ENCODE measurements at regions not wholly inside any gene's neighbourhood (a gene's known extent, or its start where the extent isn't known, plus 50 kb on each side); places are given as distances from the start of the nearest gene placed in this dataset.
A peak's percentile ranks its signal among the peaks of the same experiment; 100 is the strongest.

- no peak for DNase-seq
Measured at GRCh38 chr1:201710632-201711597, 118.0 kb upstream of the IPO9 start.

DNA sequence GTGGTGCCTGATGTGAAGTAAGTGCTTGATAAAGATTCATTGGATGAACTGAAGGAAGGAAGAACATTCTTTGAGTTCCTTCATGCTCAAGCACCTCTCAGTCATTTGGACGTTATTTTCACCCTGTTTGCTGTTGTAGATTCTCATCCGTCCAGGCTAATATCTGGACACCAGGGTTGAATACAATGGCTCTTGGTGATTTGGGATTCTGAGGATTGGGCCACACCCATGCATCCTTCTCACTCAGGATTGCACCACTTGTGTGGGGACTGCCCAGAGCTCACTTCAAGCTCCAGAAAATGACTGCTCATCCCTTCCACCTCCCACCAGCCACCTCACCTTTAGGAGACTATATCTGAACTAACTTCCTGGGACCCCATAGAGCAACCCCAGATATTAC, 117.1 kb upstream of the IPO9 start:
- no peak for DNase-seq

DNA sequence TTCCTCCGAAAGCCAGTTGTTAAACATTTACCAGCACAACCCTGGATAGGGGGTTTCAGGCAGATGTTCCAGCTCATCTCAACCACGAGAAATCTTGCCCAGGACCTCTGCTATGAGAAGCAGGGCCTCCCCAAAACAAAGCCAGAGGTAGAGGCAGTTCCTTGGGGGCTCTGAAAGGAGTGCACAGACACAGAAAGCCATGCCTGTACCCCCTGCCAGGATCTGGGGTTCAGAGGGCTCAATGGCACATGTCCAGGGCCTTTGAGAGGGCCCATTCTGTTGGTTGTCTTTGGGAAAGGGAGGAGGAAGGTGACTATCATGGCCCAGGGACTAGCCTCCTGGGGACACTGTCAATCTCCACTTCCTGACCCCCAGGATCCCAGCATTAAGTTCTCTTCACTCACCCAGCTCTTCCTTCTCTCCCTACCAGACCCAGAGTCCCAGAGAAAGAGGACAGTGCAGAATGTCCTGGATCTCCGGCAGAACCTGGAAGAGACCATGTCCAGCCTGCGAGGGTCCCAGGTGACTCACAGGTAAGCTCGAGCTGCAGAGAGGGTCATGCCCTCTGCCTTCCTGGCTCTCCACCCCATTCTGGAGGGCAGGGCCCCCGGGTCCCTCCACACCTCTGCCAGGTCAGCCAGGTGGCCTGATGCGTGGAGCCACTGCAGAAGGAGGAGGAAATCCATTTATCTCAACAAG, 116.4 kb upstream of the IPO9 start:
- no peak for DNase-seq

DNA sequence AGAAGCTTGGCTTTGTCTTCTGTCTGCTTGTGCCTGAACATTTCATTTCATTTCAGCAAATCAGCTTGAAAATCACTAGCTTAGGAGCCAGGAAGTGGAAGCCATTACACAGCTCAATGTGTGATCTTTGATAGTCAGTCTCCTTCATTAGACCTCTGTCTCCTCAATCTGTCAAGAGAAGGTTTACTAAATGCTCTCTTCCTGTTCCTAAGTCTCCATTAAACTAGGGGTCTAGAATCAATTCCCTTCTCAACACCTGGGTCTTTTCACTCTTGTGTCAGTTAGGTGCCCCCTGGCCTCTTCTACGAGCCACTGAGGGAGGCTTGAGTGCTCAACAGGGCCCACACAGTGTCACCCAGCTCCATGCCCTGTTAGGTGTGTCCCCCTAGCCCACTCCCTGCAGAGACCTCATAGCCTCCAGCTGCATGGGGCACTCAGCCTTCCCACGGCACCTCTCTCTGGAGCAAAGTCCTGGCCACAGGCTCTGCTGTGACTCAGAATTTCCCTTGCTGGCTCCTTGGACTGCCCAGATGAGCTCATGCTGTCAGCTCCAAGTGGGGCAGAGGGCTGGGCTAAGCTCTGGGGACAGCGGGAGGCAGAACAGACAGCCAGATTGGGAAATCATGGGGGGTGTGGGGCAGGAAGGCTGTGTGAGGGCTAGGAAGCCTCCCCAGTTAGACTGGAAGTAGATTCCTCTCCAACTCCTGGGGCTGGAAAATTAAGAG, 115.7 kb upstream of the IPO9 start:
- DNase-seq: no peak

DNA sequence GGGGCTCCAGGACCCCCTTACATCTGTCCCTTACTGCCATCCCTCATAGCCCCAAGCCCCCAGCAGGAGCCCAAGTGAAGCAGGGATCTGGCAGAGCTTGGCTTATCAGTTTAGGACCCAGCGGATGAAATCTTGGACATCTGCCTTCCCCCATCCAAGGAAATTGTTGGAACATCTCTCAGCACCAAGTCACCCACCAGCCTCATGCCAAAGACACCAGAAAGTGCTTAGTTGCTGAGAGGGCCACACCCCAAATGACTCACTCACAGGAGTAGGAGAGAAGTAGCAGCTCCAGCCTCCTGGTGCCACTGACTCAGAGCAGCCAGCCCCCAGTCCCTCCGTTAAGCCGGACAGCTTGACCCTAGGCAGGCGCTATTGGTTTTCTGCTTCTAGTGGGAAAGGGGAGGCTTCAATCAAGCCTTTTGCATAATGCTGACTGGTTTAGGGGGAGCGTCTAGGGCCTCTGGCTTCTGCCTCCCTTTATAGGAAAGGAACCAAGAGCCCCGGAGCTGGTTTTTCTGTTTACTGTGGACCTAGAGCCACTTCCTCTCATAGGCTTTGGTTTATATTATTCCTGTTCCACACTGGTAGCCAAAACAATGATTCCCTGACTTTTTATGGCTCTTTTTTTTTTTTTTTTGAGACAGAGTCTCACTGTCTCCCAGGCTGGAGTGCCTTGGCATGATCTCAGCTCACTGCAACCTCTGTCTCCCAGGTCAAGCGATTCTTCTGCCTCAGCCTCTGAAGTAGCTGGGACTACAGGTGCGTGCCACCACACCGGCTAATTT, 114.2 kb upstream of the IPO9 start:
- DNase-seq: no peak

DNA sequence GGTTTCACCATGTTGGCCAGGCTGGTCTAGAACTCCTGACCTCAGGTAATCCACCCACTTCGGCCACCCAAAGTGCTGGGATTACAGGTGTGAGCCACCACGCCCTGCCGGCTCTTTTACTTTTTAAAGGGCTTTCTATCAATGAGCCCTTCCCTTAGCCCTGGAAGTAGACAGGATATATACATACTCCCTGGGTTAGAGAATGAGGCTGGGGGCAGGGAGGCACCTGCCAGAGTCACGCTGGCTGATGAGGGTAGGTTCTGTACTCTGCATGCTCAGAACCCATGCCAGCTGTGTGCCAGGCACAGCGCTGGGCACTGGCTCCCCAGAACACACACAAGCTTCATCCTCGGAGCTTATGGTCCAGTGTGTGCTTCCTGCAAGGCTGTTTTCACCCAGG, 113.6 kb upstream of the IPO9 start:
- no peak for DNase-seq

DNA sequence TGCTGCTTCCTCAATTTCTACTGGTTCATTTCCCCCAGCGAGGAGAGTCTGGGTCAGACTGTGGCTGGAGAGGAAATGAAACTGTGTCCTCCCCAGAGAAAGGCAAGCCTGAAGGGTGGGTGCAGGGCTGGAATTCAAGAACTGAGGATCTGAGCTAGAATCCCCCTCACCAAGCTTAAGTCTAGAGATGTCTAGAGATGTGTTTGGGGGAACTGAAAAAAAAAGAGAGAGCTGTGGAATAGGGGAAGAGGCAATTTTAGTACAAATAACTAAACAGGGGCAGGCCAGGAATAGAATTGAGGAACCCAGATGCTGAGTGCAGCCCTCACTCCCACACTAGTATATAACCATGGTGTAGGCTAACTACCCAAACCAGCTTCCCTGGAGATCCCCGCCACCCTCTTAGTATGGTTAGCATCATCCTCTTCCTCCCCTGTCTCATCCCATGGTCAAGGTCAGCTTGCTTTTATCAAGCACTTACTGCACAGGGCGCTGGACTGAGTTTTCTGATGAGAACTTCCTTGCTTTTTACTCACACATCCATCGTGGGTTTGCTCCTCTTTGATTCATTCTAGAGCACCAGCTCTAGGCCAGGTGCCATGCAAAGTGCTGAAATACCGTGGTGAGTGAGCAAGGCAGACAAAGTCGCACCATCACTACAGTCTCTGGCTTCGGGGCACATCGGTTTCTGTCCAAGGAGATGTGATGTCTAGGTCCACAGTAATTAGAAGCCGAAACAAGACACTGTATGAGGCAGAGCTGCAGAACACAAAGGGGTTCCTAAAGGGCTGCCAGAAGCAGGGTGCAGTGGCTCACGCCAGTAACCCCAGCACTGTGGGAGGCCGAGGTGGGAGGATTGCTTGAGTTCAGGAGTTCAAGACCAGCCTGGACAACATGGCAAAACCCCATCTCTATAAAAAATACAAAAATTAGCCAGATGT, 112.9 kb upstream of the IPO9 start:
- DNase-seq: no peak

GRCh38 chr1:201716742-201717135, 112.2 kb upstream of the IPO9 start:
- DNase-seq: no peak

DNA sequence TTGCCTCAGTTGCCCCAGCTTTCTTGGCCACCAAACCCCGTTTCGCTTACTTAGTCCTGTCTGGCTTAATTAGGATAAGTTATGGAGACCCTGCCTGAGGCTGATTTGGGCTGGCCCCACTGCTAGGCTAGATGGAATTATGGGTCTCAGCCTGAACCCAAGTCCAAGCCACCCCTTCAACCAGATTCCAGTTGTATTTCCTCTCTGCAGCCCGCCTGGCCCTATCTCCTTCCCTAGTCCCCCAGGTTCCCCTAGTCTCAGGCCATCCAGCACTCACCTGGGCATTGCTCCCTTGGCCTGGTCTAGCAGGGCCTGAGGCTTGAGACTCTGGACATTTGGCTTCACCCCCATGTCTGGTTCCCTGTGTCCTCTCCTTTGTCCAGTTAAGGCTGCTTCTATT, 111.7 kb upstream of the IPO9 start:
- no peak for DNase-seq

- no peak for DNase-seq
Measured at GRCh38 chr1:201718346-201719202, 110.4 kb upstream of the IPO9 start.

DNA sequence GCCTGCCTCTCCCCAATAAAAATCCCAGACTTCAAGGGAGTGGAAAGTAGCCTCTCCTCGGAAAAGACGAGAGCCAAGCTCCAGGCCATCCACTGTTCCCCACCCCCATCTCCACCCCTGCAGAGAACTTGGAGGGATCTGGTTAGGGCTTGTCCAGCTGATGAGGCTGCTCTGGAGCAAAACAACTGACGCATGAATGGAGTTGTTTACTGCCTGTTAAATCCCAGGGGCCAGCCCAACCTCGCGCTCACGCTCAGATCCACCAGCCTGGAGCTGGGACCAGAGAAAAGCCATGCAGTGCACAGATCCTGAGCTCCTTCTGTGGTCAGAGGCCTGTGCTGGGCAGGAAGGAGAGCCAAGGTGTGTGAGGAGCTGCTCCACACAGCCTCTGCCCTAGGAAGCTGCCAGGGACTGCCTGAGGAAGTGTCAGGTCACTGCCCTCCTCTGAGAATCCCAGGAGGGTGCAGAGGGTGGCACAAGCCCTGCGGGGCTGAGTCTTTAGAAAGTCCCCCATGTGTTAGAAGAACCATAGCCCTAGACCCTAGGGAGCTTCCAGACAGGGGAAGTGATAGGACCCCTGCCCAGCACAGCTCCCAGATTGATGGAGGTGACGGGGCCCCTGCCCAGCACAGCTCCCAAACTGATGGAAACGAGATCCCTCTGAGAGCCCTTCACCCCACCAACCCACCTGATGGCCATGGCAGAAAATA, 109.0 kb upstream of the IPO9 start:
- DNase-seq: peak; percentile 53

DNA sequence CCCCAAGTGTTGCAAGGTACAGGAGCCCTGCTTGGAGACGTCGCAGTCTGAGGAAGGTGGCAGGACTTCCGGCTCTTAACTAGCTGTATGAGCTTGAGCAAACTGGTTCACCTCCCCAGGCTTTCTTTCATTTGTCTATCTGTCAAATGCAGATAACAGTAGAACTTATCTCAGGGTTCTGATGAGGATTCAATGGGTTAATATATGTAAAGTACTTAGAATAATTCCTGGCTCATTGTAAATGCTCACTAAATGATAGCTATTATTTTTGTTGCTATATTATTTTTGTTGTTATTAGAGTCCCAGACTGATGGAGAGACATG, 108.5 kb upstream of the IPO9 start:
- no peak for DNase-seq

DNA sequence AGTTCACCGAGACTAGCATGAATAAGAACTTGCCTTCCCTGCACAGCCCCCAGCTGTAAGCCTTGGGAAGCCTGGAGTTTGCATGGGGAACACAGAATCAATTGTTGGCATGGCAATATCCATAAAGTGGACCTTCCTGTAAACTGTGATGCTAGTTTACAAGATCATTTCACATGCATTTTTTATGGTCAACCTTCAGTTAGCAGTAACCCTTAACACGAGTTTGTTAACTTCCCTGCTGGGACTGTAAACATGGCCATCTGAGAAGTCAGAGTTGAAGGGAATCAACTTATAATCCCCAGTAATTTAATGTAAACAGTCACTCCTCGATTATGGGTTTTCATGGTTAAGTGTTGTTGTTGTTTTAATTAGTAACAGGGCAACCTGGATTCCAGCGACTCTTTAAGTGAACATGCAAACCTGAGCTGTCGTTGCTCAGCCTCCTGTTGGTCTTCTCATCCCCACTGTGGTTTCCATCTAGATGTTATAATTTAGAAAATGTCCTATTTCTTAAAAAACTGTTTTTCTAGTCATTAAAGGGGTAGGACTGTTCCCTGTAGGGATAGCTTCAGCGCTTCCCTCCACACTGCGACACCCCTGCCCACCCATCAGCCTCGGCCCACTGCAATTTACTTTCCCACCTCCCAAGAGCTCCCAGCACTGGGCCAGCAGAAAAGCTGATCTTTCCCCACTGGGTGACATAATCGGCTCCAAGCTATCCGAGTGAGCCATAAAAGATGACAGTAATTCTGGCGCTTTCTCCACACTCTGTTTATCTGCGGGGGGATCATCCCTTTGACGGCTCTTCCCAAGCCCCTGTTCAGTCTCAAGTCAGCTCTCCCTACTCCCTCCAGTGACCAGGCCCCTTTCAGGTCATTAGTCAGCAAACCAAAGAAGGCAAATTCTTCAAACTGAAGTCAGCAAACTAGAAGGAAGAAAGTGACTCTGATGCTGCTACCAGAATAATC, 107.6 kb upstream of the IPO9 start:
- DNase-seq: no peak

GRCh38 chr1:201724039-201724765, 104.8 kb upstream of the IPO9 start:
- DNase-seq: no peak

DNA sequence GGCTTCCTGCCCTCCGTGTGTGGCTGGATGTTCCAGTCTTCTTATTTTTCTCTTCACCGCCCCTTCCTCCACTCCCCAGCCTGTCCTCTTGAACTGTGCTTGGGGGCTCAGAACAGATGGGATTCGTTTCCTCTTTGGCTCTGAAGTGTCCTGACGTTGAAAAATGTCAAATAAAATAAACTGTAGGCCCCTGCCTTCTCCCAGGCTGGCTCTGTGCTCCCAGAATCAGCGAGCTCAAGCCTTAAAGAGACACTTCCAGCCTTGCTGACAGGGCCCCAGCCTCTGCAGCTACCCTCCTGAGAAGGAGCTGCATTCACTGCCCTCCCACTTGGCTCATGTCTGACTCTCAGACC, 104.2 kb upstream of the IPO9 start:
- DNase-seq: no peak

GRCh38 chr1:201726700-201727099, 102.3 kb upstream of the IPO9 start:
- DNase-seq: no peak

GRCh38 chr1:201728731-201729130, 100.2 kb upstream of the IPO9 start:
- DNase-seq: peak; percentile 75

GRCh38 chr1:201729973-201730608, 98.9 kb upstream of the IPO9 start:
- DNase-seq: no peak
